GM18868 (cell line): ENCODE measurements at regions not wholly inside any gene's neighbourhood (a gene's known extent, or its start where the extent isn't known, plus 50 kb on each side); places are given as distances from the start of the nearest gene placed in this dataset.
"Not testable (repeated sequence)": the region's sequence is repeated elsewhere in the genome, so short reads cannot be mapped to it uniquely, and the experiment has no call there.

ENCODE experiments used
- ATAC-seq: cut with Tn5 transposase; IDR thresholded peaks from one replicate; pipeline ENCODE4 v1.9.1; 2021; ENCODE audit warnings: mild to moderate bottlenecking, moderate library complexity; ENCODE audit not compliant: unreplicated experiment

DNA sequence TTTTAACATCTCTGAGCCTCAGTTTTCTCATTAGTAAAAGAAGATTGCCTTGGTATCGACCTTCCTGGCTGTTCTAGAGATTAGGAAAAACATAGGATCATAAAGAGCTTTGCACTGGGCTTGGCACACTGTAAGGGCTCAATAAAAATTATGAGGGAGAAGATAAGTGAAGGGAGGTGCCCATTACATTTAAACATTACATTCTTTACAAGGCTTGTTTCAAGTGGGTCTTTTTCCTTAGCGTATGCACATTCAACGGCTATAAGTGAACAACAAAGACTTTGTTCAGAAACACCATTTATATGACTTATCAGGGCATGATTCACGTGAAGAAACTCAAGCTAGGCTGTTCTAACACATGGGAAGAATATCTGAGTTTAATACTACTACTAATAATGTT lies 351.9 kb upstream of the NPVF start:
- no peak for ATAC-seq

DNA sequence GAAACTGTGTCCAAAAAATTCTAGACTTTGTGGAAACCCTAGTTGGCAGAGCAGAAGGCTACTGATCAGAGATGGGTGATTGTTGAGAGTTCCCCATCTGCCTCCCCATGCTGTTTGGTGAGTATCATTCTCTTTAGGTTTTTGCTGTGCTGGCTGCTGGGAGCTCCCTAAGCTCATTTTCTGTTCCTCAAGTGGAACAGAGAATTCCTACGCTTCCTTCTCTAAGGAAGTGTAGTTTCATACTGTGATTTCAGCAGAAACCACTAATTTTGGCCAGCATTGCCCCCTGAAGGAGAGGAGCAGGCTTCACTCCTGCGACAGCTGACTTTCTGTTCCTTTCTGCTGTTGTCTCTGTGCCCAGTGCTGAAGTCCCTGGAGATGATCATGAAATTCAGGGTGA lies 355.3 kb upstream of the NPVF start:
- ATAC-seq = no peak

DNA sequence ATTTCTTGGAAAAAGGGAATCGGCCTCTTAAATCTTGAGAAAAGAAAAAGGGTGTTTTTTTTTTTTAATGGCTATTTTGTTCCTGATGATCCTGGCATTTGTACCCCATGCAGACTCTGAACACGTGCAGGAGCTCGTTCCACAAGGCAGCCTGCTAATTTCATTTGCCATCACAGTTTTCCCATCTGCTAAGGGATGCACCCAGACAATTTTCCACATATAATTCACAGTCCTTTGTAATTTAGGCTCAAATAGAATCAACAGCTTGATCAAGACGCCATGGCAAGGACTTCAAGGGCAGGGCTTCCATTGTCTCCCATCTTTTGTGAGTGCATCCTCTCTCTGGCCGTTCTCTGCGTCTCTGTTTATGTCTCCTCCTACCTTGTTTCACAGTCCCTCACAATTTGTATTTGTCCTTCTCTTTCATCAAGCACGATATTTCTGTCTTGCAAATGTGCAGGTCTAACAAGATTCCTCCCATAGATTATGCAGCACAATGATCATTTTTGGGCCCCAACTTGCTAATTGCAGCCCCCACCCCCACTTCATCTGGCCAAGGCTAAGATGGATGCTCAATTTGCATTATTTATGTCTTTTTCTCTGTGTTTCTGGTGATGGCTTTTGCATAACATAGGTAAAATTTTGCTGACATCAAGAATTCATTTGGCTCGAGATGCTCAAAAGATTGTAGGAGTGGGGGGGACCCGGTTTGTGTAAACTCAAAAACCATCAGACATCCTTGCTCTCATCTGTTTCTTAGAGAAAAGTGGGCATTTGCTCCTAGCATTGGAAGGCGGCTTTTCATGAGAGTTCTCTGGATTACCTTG lies 356.0 kb upstream of the NPVF start:
- no peak for ATAC-seq

DNA sequence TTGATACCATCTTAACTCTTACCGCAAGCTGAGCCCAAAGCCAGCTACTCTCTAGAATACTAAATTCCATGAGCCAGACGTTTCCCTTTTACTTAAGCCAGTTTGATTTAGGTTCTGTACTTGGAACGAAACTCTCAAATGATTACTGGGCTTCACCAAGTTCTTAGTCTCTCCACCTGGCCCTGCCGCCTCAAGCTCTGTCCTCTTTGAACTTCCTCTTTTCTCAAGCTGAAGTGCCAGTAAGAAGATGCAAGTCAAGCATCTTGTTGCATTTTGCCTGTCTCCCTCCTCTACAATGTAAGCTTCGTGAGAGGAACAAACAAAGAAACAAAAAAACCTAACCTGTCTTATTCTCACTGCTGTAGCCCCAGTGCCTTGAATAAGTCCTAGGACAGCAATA lies 358.2 kb upstream of the NPVF start:
- no peak for ATAC-seq

DNA sequence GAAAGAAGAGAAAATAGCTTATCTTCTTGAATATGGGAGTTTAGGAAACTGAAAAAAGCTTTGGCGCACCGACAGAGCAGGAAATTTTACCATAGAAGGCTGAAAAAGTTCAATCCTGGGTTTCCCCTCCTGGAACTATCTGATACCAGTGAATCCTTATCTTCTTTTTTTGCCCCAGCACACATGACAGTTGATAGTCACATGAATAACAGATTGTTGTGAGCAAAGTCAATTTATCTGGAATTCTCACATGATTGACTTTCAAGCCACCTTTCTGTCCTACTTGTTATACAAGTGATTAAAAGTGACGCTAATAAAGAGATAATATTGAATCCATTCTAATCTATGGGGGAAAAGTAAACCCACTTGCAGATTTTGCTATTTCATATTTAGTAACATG lies 365.8 kb upstream of the NPVF start:
- no peak for ATAC-seq

DNA sequence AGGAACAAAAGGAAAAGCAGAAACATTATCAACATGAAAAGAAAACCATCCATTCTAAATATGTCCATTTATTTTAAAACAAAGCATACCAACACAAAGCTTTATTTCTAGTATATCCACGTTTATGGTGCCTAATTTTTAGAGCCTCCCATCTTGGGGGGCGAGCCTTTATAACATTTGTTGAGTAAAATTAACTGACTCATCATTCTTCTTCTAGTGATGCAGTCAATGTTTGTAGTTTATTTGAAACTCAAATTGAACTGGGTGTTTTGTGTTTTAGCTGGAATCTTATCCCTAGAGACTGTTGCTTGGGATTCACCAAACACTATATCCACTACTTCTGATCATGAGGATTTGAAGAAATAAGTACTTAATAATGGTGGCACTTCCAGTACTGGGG lies 366.4 kb upstream of the NPVF start:
- ATAC-seq = no peak

DNA sequence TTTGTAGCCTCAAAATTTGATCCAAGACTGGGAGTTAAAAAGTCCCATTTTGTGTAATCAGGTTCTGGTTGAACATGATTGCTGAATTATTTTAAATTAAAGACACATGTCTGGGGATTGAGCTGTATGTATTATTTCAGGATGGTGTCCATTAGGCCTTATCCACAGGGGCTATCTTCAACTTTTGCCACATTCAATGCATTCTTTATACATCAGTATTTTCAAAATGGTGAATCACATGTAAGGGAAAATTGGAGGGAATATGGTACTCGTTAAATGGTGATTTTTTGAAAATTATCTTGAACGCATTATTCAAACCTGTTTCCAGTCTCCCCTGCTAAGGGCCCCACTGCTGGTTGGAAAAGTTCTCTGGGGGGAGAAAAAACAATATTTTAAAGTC lies 367.7 kb upstream of the NPVF start:
- ATAC-seq = no peak

DNA sequence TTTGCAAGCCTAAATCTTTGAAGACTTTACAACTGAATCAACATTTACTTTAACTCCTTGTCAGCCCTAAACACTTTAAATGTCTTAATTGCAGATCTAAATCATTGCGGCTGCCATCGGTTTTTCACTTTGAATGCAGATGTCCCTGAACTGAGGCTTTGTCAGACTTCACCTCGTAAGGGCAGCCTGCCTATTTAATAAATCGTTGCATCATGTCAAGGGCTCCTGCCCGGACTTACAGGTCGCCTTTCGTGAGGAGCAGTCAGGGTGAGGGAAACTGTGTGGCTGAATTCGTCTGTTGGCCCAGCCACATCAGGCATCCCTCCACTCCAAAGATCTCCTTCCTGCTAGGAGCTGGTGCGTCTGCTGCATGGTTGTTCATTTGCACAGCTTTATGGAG lies 368.2 kb upstream of the NPVF start:
- ATAC-seq = no peak

DNA sequence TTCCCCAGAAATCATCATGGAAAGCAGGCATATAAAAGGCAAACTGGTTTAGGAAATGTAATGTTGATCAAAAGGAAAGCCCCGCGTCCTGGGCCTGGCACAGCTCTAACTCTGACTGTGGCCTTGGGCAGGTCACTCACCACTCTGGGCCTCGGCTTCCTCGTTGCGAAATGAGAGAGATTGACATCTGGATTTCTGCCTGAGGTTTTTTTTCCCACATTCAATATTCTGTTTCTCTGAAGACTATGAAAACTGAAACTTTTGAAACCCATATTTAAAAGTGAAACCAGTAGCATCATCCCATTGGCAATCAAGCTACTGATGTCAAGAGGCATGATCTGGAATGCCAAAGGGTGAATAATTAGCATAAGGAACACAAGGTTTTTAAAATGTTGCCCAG lies 369.7 kb upstream of the NPVF start:
- ATAC-seq = no peak

DNA sequence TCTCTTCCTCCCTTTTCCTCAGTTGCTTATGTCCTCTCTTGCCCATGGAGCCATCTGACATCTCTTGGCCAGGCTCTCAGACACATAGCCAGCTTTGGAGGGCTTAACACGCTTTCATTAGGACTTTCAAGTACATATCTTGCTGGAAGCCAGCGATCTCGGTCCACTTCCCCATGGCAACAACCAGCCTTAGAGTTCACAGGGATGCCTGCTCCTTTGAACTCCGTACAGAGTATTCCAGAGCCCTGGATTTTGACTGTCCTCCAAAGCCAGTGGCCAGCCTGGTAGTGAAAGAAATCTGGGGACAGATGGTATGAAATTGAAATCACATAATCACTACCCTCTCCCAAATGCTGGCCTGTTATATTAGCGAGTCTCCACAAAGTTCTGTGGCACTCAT lies 370.5 kb upstream of the NPVF start:
- ATAC-seq = no peak

DNA sequence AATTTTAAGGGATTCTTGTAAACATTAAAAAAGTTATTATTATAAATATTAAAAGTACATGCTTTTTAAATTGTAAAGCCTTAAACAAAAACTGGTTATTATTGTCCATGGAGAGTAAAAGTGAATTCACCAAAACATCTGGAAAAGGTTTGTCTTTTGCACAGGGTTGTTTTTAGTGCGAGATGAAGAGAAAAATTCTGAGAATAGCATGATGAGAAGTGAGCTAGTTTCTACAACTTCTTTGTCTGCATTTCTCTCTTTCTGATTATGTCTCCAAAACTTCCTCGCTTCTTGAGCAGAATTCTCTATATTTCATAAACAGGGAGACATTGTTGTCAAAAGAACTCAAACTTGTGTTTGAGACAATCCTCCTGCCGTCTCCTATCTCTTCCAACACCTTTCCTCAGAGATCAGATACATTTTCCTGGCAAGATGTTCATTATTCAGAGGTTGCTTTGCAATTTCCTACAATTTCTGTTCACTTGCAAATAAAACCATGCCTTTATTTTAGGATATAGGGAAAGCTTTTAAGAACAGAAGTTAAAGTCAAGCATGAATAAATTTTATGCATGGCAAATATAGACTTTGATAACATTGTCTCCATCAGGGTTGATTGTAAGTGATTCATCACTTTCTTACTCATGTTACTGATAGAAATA lies 372.1 kb upstream of the NPVF start:
- no peak for ATAC-seq

DNA sequence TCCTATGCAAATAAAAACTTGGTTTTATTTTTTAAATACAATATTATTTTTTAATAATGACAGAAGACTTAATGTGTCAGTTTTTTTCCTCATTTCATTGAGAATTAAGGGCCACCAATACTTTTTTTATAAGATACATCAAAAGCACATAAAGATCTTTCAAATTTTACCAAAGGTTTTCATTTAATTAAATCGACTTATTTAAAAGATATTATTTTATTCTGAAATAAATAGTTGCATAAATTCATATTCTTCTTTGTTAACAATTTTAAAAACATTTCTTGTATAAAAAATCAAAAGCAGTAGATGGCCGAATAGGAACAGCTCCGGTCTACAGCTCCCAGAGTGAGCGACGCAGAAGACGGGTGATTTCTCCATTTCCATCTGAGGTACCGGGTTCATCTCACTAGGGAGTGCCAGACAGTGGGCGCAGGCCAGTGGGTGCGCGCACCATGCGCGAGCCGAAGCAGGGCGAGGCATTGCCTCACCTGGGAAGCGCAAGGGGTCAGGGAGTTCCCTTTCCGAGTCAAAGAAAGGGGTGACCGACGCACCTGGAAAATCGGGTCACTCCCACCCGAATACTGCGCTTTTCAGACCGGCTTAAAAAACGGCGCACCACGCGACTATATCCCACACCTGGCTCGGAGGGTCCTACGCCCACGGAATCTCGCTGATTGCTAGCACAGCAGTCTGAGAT lies 374.6 kb upstream of the NPVF start:
- not testable (repeated sequence) for ATAC-seq

DNA sequence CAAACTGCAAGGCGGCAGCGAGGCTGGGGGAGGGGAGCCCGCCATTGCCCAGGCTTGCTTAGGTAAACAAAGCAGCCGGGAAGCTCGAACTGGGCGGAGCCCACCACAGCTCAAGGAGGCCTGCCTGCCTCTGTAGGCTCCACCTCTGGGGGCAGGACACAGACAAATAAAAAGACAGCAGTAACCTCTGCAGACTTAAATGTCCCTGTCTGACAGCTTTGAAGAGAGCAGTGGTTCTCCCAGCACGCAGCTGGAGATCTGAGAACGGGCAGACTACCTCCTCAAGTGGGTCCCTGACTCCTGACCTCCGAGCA lies 375.1 kb upstream of the NPVF start:
- not testable (repeated sequence) for ATAC-seq

DNA sequence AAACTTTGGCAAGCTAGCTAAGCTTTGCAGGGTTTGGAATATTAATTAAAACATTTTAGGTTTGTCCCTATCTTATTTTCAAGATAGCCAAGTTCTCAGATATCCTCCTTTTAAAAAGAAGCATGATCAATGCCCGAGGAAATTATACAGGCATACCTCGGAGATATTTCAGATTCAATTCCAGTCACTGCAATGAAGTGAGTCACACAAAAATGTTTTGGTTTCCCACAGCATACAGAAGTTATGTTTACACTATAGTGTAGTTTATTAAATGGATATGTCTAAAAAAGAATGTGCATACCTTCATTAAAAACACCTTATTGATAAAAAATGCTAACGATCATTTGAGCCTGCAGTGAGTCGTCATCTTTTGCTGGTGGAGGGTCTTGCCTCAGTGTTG lies 382.9 kb upstream of the NPVF start:
- no peak for ATAC-seq

DNA sequence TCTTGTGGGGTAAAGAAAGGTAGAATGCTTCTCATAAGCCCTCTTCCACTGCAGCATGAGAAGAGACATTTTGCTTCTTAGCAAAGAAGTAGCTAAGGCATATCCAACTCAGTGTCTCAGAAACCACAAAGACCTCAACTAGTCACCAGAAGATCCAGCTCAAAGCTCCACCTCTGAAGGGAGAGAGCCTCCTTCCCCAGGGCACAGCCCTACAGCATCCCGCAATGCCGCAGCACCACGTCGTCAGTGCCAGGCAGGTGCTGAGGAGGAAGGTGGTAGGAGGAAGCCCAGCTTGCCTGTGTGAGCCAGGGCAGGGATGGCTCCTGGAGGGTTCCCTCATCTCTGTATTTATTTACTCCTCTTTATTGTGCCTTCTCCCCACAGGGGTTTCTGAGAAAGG lies 385.6 kb upstream of the NPVF start:
- ATAC-seq = no peak

DNA sequence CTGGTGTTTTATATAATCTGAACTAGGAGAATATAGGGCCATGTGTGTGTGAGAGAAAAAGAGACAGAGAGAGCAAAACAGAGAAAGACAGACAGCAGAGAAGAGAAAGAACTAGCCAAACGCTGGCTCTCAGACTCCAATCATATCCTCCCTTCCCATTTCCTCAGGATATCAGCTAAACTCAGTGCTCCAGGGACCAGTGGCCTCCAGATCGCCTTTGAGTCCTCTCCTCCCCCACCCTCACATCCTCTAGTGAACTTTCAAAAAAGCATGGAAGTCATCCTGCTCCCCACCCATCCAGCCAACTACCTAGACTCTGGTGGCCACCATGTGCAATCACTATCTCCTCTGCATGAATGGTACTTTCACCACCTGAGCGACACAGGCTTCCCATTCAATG lies 386.1 kb upstream of the NPVF start:
- no peak for ATAC-seq

DNA sequence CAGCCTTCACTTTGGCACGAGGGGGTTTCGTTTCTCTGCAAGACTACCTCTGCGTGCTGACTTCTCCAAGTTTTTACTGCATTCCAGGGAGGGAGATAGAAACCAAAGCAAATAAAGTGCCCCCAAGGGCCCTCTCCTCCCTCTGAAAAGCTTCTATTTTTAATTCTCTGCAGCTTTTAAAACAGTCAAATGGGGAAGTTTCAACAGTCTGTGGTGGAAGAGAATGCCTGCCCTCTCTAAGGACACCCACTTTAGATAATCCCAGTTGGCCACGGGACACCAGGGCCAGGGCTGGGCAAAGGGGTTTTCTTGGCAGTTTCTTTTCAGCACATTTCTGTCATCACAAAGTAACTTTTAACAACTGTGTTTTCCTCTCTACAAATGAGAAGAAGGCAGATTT lies 386.7 kb upstream of the NPVF start:
- no peak for ATAC-seq

DNA sequence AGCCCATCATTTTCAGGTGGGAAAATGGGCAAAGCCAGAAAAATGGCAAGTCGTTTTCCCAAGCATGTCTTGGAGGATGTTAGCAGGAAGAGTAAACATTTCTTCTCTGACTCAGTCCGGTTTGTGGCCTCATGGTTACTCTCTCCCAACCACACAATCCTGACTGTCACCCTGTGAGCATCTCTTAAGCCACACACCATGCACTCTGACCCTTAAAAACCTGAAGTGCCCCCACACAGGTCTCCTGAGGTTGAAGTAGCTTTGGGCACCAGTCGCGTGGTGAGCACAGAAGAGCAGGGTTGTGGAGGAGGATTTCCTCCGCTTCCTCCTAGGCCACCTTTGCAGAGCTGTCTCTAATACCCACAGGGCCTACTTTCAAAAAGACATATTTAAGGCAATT lies 387.3 kb upstream of the NPVF start:
- ATAC-seq = no peak

DNA sequence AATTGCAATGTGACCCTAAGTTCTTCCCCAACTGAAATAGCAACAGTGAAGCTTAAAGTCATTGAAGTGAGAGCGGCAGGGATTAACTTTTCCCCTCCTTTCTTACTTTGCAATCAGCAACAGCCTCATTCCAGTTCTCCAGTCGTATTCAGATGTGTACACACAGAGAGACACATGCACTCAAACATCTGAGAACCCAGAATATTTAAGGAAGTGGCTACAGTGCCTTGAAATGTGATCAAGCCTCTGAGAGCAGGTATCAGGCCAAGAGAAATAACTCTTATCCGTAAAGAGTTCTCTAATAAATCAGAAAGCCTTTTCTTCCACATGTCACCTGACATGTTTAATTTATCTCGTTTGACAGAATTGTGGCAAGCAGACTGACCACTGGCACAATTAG lies 388.9 kb upstream of the NPVF start:
- ATAC-seq = no peak

DNA sequence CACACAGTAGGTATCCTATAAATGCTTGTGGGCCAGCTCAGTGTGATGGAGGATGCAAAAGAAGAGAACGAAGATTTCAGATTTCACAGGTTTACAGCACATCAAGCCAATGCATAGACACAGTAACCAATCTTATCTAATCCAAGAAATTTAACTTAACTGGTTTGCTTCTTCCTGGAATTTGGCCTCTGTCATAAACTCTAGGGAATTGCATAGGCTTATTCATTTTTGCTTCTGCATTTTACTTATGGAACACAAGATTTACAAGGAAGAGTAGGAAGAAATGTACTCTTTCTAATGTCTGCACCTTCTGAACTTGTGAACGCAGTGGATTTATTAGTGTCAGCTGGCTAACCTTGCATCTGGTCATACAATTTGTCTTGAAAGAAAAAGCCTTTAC lies 389.4 kb upstream of the NPVF start:
- no peak for ATAC-seq

DNA sequence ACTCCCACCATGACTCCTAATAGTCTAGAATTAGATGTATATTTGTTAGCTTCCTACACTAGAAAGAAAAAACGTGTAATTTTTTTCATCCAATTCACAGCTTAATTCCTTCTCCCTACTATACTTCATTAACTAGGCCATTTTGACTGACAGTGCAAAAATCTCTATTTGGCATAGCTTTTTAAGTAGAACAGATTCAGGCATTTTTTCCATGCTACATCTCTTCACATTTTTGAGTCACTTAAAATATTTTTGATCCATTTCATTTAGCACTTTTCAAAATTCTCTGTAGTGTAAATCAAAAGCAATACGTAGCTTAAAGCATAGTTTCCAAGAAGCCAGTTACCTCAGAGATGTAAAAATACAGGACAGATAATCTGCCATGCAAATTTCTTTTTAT lies 391.1 kb upstream of the NPVF start:
- ATAC-seq = no peak
